ENCODE measurements at regions not wholly inside any gene's neighbourhood (a gene's known extent, or its start where the extent isn't known, plus 50 kb on each side); places are given as distances from the start of the nearest gene placed in this dataset.

- ChIA-PET POLR2A (no interaction called here), CTCF (no interaction called here)
- DNase-seq (ENCODE audit: unreplicated experiment), result no peak
- Mint-ChIP-seq H3K27ac (ENCODE audit: low read depth, unreplicated experiment) (no peak overlapping the region), H3K27me3 (ENCODE audit: insufficient read depth, unreplicated experiment) (no peaks in the 10 kb centered on the region), H3K4me3 (ENCODE audit: unreplicated experiment) (no peak overlapping the region), H3K4me1 (ENCODE audit: insufficient read depth, unreplicated experiment) (peaks cover 6% of the 10 kb centered on the region), H3K36me3 (ENCODE audit: insufficient read depth, unreplicated experiment) (no peaks in the 10 kb centered on the region), H3K9me3 (ENCODE audit: unreplicated experiment) (no peaks in the 10 kb centered on the region)
- TF ChIP-seq CTCF (IDR thresholded peaks at IDR 0.05; ENCODE audit: unreplicated experiment), result no peak
- BruUV-seq (replicated peaks), result no TSS peak
- intact Hi-C loops (cut with micrococcal nuclease), result no loop called here
Measured at GRCh38 chr12:116354950-116355783, 77.7 kb upstream of the MED13L start.

GRCh38 chr12:116358536-116358892 is 81.0 kb upstream of the MED13L start:
- no TSS peak for BruUV-seq (replicated peaks)
- POLR2A ChIA-PET, result interaction anchor here (0.7 kb wide), 1 partner anchor 18 kb away, joined by 3 read pairs; no protein-coding TSS in a partner anchor
- DNase-seq (ENCODE audit: unreplicated experiment), result no peak
- CTCF ChIA-PET, result interaction anchor here (0.6 kb wide), 1 partner anchor 1398 kb away, joined by 3 read pairs; no protein-coding TSS in a partner anchor
- intact Hi-C loops (cut with micrococcal nuclease), result no loop called here
- TF ChIP-seq CTCF (IDR thresholded peaks at IDR 0.05; ENCODE audit: unreplicated experiment), result no peak
- peaks cover 6% of the 10 kb centered on the region for H3K4me1 Mint-ChIP-seq (ENCODE audit: insufficient read depth, unreplicated experiment)
- H3K36me3 Mint-ChIP-seq (ENCODE audit: insufficient read depth, unreplicated experiment), result no peaks in the 10 kb centered on the region
- no peak overlapping the region for H3K27ac Mint-ChIP-seq (ENCODE audit: low read depth, unreplicated experiment)
- H3K4me3 Mint-ChIP-seq (ENCODE audit: unreplicated experiment), result no peak overlapping the region
- no peaks in the 10 kb centered on the region for H3K27me3 Mint-ChIP-seq (ENCODE audit: insufficient read depth, unreplicated experiment)
- no peaks in the 10 kb centered on the region for H3K9me3 Mint-ChIP-seq (ENCODE audit: unreplicated experiment)

GRCh38 chr12:116358893-116359761 is 81.6 kb upstream of the MED13L start:
- TF ChIP-seq CTCF (IDR thresholded peaks at IDR 0.05; ENCODE audit: unreplicated experiment), result no peak
- no TSS peak for BruUV-seq (replicated peaks)
- H3K36me3 Mint-ChIP-seq (ENCODE audit: insufficient read depth, unreplicated experiment), result no peaks in the 10 kb centered on the region
- ChIA-PET CTCF (interaction anchor here (0.5 to 0.8 kb wide), 3 partner anchors 13 to 209 kb away, joined by 3 to 5 read pairs (median 3); no protein-coding TSS in a partner anchor), POLR2A (interaction anchor here (0.7 to 0.8 kb wide), 2 partner anchors 17 to 81 kb away, joined by 3 read pairs; partner anchors contain the start of gene MED13L)
- intact Hi-C loops (cut with micrococcal nuclease), result no loop called here
- no peaks in the 10 kb centered on the region for H3K27me3 Mint-ChIP-seq (ENCODE audit: insufficient read depth, unreplicated experiment)
- H3K4me1 Mint-ChIP-seq (ENCODE audit: insufficient read depth, unreplicated experiment), result peaks cover 6% of the 10 kb centered on the region
- H3K27ac Mint-ChIP-seq (ENCODE audit: low read depth, unreplicated experiment), result peak overlapping the region; percentile 85
- H3K9me3 Mint-ChIP-seq (ENCODE audit: unreplicated experiment), result no peaks in the 10 kb centered on the region
- no peak overlapping the region for H3K4me3 Mint-ChIP-seq (ENCODE audit: unreplicated experiment)
- peak; percentile 95 for DNase-seq (ENCODE audit: unreplicated experiment)
